ENCODE measurements at regions not wholly inside any gene's neighbourhood (a gene's known extent, or its start where the extent isn't known, plus 50 kb on each side); places are given as distances from the start of the nearest gene placed in this dataset.

- Mint-ChIP-seq H3K4me3 (no peak overlapping the region), H3K27me3 (no peaks in the 10 kb centered on the region), H3K36me3 (no peaks in the 10 kb centered on the region), H3K27ac (no peak overlapping the region), H3K9me3 (peaks cover 0 to 4% (median 1%) of the 10 kb centered on the region in 7 donors), H3K4me1 (no peaks in the 10 kb centered on the region)
- H3K9me3 ChIP-seq (ENCODE audit: control insufficient read depth in 2 of 2, low read length in 2 of 2) = no peaks in the 10 kb centered on the region
- no peak overlapping the region for H3K27ac ChIP-seq (ENCODE audit: insufficient read depth, low read length, poor library complexity, severe bottlenecking)
- no peaks in the 10 kb centered on the region for H3K27me3 ChIP-seq (ENCODE audit: control insufficient read depth, insufficient read depth, low read length)
- DNase-seq (no peak), ATAC-seq (ENCODE audit: low read depth in 2 of 2) (no peak)
- H3K4me3 ChIP-seq (ENCODE audit: low read depth, low read length) = no peak overlapping the region
- no peaks in the 10 kb centered on the region for H3K4me1 ChIP-seq (ENCODE audit: control insufficient read depth, insufficient read depth, low read length, poor library complexity, severe bottlenecking)
- no peaks in the 10 kb centered on the region for H3K36me3 ChIP-seq (ENCODE audit: control insufficient read depth, insufficient read depth, low read length)
These were observed 397.4 kb downstream of the PRDM5 start for GRCh38 chr4:120525106-120525505.

- Histone ChIP-seq H3K27ac (ENCODE audit: insufficient read depth, low read length, poor library complexity, severe bottlenecking) (no peak overlapping the region), H3K27me3 (ENCODE audit: control insufficient read depth, insufficient read depth, low read length) (no peaks in the 10 kb centered on the region), H3K9me3 (ENCODE audit: control insufficient read depth in 2 of 2, low read length in 2 of 2) (no peaks in the 10 kb centered on the region), H3K4me1 (ENCODE audit: control insufficient read depth, insufficient read depth, low read length, poor library complexity, severe bottlenecking) (no peaks in the 10 kb centered on the region), H3K4me3 (ENCODE audit: low read depth, low read length) (no peak overlapping the region), H3K36me3 (ENCODE audit: control insufficient read depth, insufficient read depth, low read length) (no peaks in the 10 kb centered on the region)
- ATAC-seq (ENCODE audit: low read depth in 2 of 2) = no peak
- no peaks in the 10 kb centered on the region for H3K27me3 Mint-ChIP-seq
- H3K27ac Mint-ChIP-seq = no peak overlapping the region
- no peak for DNase-seq
- no peaks in the 10 kb centered on the region for H3K36me3 Mint-ChIP-seq
- peaks cover 0 to 7% (median 1%) of the 10 kb centered on the region in 7 donors for H3K9me3 Mint-ChIP-seq
- H3K4me3 Mint-ChIP-seq = no peak overlapping the region
- H3K4me1 Mint-ChIP-seq = no peaks in the 10 kb centered on the region
These were observed 398.3 kb downstream of the PRDM5 start for GRCh38 chr4:120524237-120524636.

GRCh38 chr4:120520761-120521160 is 401.8 kb downstream of the PRDM5 start:
- no peaks in the 10 kb centered on the region for H3K27me3 Mint-ChIP-seq
- no peak for DNase-seq
- no peaks in the 10 kb centered on the region for H3K36me3 Mint-ChIP-seq
- H3K4me1 Mint-ChIP-seq = no peaks in the 10 kb centered on the region
- ATAC-seq (ENCODE audit: low read depth in 2 of 2) = no peak
- no peak overlapping the region for H3K27ac Mint-ChIP-seq
- H3K4me3 ChIP-seq (ENCODE audit: low read depth, low read length) = no peak overlapping the region
- no peaks in the 10 kb centered on the region for H3K9me3 ChIP-seq (ENCODE audit: control insufficient read depth in 2 of 2, low read length in 2 of 2)
- no peak overlapping the region for H3K27ac ChIP-seq (ENCODE audit: insufficient read depth, low read length, poor library complexity, severe bottlenecking)
- H3K27me3 ChIP-seq (ENCODE audit: control insufficient read depth, insufficient read depth, low read length) = no peaks in the 10 kb centered on the region
- no peaks in the 10 kb centered on the region for H3K36me3 ChIP-seq (ENCODE audit: control insufficient read depth, insufficient read depth, low read length)
- H3K9me3 Mint-ChIP-seq = peaks cover 0 to 7% (median 1%) of the 10 kb centered on the region in 7 donors
- no peaks in the 10 kb centered on the region for H3K4me1 ChIP-seq (ENCODE audit: control insufficient read depth, insufficient read depth, low read length, poor library complexity, severe bottlenecking)
- no peak overlapping the region for H3K4me3 Mint-ChIP-seq

- ATAC-seq (ENCODE audit: low read depth in 2 of 2) (no peak), DNase-seq (no peak)
- Mint-ChIP-seq H3K4me1 (no peaks in the 10 kb centered on the region), H3K9me3 (peaks cover 0 to 11% (median 7%) of the 10 kb centered on the region in 7 donors), H3K36me3 (no peaks in the 10 kb centered on the region), H3K4me3 (no peak overlapping the region), H3K27me3 (no peaks in the 10 kb centered on the region), H3K27ac (no peak overlapping the region)
- H3K27ac ChIP-seq (ENCODE audit: insufficient read depth, low read length, poor library complexity, severe bottlenecking) = no peak overlapping the region
- no peak overlapping the region for H3K4me3 ChIP-seq (ENCODE audit: low read depth, low read length)
- no peaks in the 10 kb centered on the region for H3K27me3 ChIP-seq (ENCODE audit: control insufficient read depth, insufficient read depth, low read length)
- no peaks in the 10 kb centered on the region for H3K9me3 ChIP-seq (ENCODE audit: control insufficient read depth in 2 of 2, low read length in 2 of 2)
- no peaks in the 10 kb centered on the region for H3K36me3 ChIP-seq (ENCODE audit: control insufficient read depth, insufficient read depth, low read length)
- no peaks in the 10 kb centered on the region for H3K4me1 ChIP-seq (ENCODE audit: control insufficient read depth, insufficient read depth, low read length, poor library complexity, severe bottlenecking)
These were observed 404.6 kb downstream of the PRDM5 start for GRCh38 chr4:120517966-120518365.

- Histone ChIP-seq H3K9me3 (ENCODE audit: control insufficient read depth in 2 of 2, low read length in 2 of 2) (no peaks in the 10 kb centered on the region), H3K4me3 (ENCODE audit: low read depth, low read length) (no peak overlapping the region), H3K36me3 (ENCODE audit: control insufficient read depth, insufficient read depth, low read length) (no peaks in the 10 kb centered on the region), H3K4me1 (ENCODE audit: control insufficient read depth, insufficient read depth, low read length, poor library complexity, severe bottlenecking) (no peaks in the 10 kb centered on the region), H3K27ac (ENCODE audit: insufficient read depth, low read length, poor library complexity, severe bottlenecking) (no peak overlapping the region), H3K27me3 (ENCODE audit: control insufficient read depth, insufficient read depth, low read length) (no peaks in the 10 kb centered on the region)
- DNase-seq (no peak), ATAC-seq (ENCODE audit: low read depth in 2 of 2) (no peak)
- Mint-ChIP-seq H3K36me3 (no peaks in the 10 kb centered on the region), H3K4me3 (no peak overlapping the region), H3K4me1 (no peaks in the 10 kb centered on the region), H3K27me3 (no peaks in the 10 kb centered on the region), H3K27ac (no peak overlapping the region), H3K9me3 (peaks cover 2 to 12% (median 8%) of the 10 kb centered on the region in 7 donors)
These were observed 412.8 kb downstream of the PRDM5 start for GRCh38 chr4:120509719-120510118.

GRCh38 chr4:120509222-120509621 is 413.3 kb downstream of the PRDM5 start:
- no peaks in the 10 kb centered on the region for H3K27me3 Mint-ChIP-seq
- H3K36me3 Mint-ChIP-seq = no peaks in the 10 kb centered on the region
- no peaks in the 10 kb centered on the region for H3K4me1 Mint-ChIP-seq
- H3K4me3 ChIP-seq (ENCODE audit: low read depth, low read length) = no peak overlapping the region
- no peaks in the 10 kb centered on the region for H3K4me1 ChIP-seq (ENCODE audit: control insufficient read depth, insufficient read depth, low read length, poor library complexity, severe bottlenecking)
- no peaks in the 10 kb centered on the region for H3K27me3 ChIP-seq (ENCODE audit: control insufficient read depth, insufficient read depth, low read length)
- H3K4me3 Mint-ChIP-seq = no peak overlapping the region
- peaks cover 2 to 12% (median 7%) of the 10 kb centered on the region in 7 donors for H3K9me3 Mint-ChIP-seq
- no peaks in the 10 kb centered on the region for H3K36me3 ChIP-seq (ENCODE audit: control insufficient read depth, insufficient read depth, low read length)
- no peaks in the 10 kb centered on the region for H3K9me3 ChIP-seq (ENCODE audit: control insufficient read depth in 2 of 2, low read length in 2 of 2)
- no peak overlapping the region for H3K27ac Mint-ChIP-seq
- no peak for DNase-seq
- ATAC-seq (ENCODE audit: low read depth in 2 of 2) = no peak
- H3K27ac ChIP-seq (ENCODE audit: insufficient read depth, low read length, poor library complexity, severe bottlenecking) = no peak overlapping the region

GRCh38 chr4:120508036-120508435 is 414.5 kb downstream of the PRDM5 start:
- H3K27ac Mint-ChIP-seq = no peak overlapping the region
- no peaks in the 10 kb centered on the region for H3K9me3 ChIP-seq (ENCODE audit: control insufficient read depth in 2 of 2, low read length in 2 of 2)
- DNase-seq (no peak), ATAC-seq (ENCODE audit: low read depth in 2 of 2) (no peak)
- no peaks in the 10 kb centered on the region for H3K4me1 ChIP-seq (ENCODE audit: control insufficient read depth, insufficient read depth, low read length, poor library complexity, severe bottlenecking)
- peaks cover 0 to 12% (median 4%) of the 10 kb centered on the region in 7 donors for H3K9me3 Mint-ChIP-seq
- no peak overlapping the region for H3K4me3 Mint-ChIP-seq
- no peak overlapping the region for H3K4me3 ChIP-seq (ENCODE audit: low read depth, low read length)
- H3K36me3 Mint-ChIP-seq = no peaks in the 10 kb centered on the region
- no peak overlapping the region for H3K27ac ChIP-seq (ENCODE audit: insufficient read depth, low read length, poor library complexity, severe bottlenecking)
- H3K27me3 ChIP-seq (ENCODE audit: control insufficient read depth, insufficient read depth, low read length) = no peaks in the 10 kb centered on the region
- H3K36me3 ChIP-seq (ENCODE audit: control insufficient read depth, insufficient read depth, low read length) = no peaks in the 10 kb centered on the region
- no peaks in the 10 kb centered on the region for H3K27me3 Mint-ChIP-seq
- H3K4me1 Mint-ChIP-seq = no peaks in the 10 kb centered on the region

- peaks cover 0 to 6% (median 4%) of the 10 kb centered on the region in 7 donors for H3K9me3 Mint-ChIP-seq
- Histone ChIP-seq H3K27me3 (ENCODE audit: control insufficient read depth, insufficient read depth, low read length) (no peaks in the 10 kb centered on the region), H3K4me3 (ENCODE audit: low read depth, low read length) (no peak overlapping the region), H3K4me1 (ENCODE audit: control insufficient read depth, insufficient read depth, low read length, poor library complexity, severe bottlenecking) (no peaks in the 10 kb centered on the region), H3K9me3 (ENCODE audit: control insufficient read depth in 2 of 2, low read length in 2 of 2) (no peaks in the 10 kb centered on the region), H3K27ac (ENCODE audit: insufficient read depth, low read length, poor library complexity, severe bottlenecking) (no peak overlapping the region), H3K36me3 (ENCODE audit: control insufficient read depth, insufficient read depth, low read length) (no peaks in the 10 kb centered on the region)
- H3K4me3 Mint-ChIP-seq = no peak overlapping the region
- H3K27me3 Mint-ChIP-seq = no peaks in the 10 kb centered on the region
- DNase-seq (no peak), ATAC-seq (ENCODE audit: low read depth in 2 of 2) (no peak)
- H3K36me3 Mint-ChIP-seq = no peaks in the 10 kb centered on the region
- H3K27ac Mint-ChIP-seq = no peak overlapping the region
- H3K4me1 Mint-ChIP-seq = no peaks in the 10 kb centered on the region
These were observed 416.0 kb downstream of the PRDM5 start for GRCh38 chr4:120506536-120506935.

Data from CD4-positive, CD25-positive, alpha-beta regulatory T cell (primary cell).